Adrenal gland (tissue), 9 donors: ENCODE measurements at regions not wholly inside any gene's neighbourhood (a gene's known extent, or its start where the extent isn't known, plus 50 kb on each side); places are given as distances from the start of the nearest gene placed in this dataset.

Experiments used
- DNase-seq, 7 donors: peaks; one replicate each; pipeline ENCODE4 v3.0.0-alpha.2; 2019 to 2020
- H3K27ac ChIP-seq, 5 donors: fragments of 200-600 bp; sonication (generic) in 4 of 5; 1 replicate in 3 of 5; 2 replicates in 2 of 5; pipeline versions ENCODE4 v1.5.1 to v1.8.0; 2016 to 2020; ENCODE audit warnings: mild to moderate bottlenecking in 1 of 5
- H3K27me3 ChIP-seq: fragments of 200-600 bp; 2 replicates; pipeline ENCODE4 v1.8.0; 2021
- H3K36me3 ChIP-seq, 2 donors: fragments of 200-600 bp; replicated peaks in 1 of 2; 1 replicate in 1 of 2; 2 replicates in 1 of 2; pipeline versions ENCODE4 v1.5.1 to v1.8.0; 2018 to 2022
- H3K4me1 ChIP-seq, 2 donors: fragments of 200-600 bp; replicated peaks in 1 of 2; 1 replicate in 1 of 2; 2 replicates in 1 of 2; pipeline versions ENCODE4 v1.5.1 to v1.8.0; 2018 to 2021
- H3K4me3 ChIP-seq, 4 donors: fragments of 200-600 bp; sonication (generic) in 3 of 4; one replicate each; pipeline ENCODE4 v1.5.1; 2016 to 2018
- H3K9me3 ChIP-seq, 3 donors: fragments of 200-600 bp; sonication (generic) in 1 of 3; replicated peaks in 1 of 3; 1 replicate in 2 of 3; 2 replicates in 1 of 3; pipeline versions ENCODE4 v1.5.1 to v1.8.0; 2016 to 2021
- POLR2A ChIP-seq, 2 donors: fragments of 450-650 bp; IDR thresholded peaks; one replicate each; pipeline ENCODE4 v1.6.1; 2017; ENCODE audit warnings: antibody characterized with exemption in 2 of 2, mild to moderate bottlenecking in 2 of 2, moderate library complexity in 1 of 2
- WGBS, 4 donors: extraction: QIAGEN DNeasy Blood & Tissue Kit in 2 of 4; methylation state at CpG; one replicate each; pipeline versions ENCODE4 v1.1.5 to v1.1.7; 2013 to 2017; 5-methylcytosine and 5-hydroxymethylcytosine counted together
- intact Hi-C, 2 donors: fragments of 100-400 bp; cut with DNase I; formaldehyde crosslinking; loops; one replicate each; pipeline versions ENCODE4 v1.14.1 to v1.15.0; 2022 to 2023
- TF ChIP-seq, protein P1 (sequence below), 6 experiments: fragments of 450-650 bp in 4 of 6; fragments of 200-600 bp in 2 of 6; sonication (generic) in 1 of 6; IDR thresholded peaks; 1 replicate in 5 of 6; 2 replicates in 1 of 6; pipeline versions ENCODE4 v1.5.1 to v1.8.0; 2016 to 2021; ENCODE audit warnings: antibody characterized with exemption in 6 of 6, mild to moderate bottlenecking in 2 of 6, moderate library complexity in 1 of 6
- donor health status: healthy with polysubstance abuse.
- donor health status: Bipolar disorder and iron deficiency.
- donor health status: DM: yes; HTN: yes; CAD: no.
- donor health status: DM: no; HTN: no; CAD: no.
- donor health status: DM: no; HTN: no; CAD: no.

DNA sequence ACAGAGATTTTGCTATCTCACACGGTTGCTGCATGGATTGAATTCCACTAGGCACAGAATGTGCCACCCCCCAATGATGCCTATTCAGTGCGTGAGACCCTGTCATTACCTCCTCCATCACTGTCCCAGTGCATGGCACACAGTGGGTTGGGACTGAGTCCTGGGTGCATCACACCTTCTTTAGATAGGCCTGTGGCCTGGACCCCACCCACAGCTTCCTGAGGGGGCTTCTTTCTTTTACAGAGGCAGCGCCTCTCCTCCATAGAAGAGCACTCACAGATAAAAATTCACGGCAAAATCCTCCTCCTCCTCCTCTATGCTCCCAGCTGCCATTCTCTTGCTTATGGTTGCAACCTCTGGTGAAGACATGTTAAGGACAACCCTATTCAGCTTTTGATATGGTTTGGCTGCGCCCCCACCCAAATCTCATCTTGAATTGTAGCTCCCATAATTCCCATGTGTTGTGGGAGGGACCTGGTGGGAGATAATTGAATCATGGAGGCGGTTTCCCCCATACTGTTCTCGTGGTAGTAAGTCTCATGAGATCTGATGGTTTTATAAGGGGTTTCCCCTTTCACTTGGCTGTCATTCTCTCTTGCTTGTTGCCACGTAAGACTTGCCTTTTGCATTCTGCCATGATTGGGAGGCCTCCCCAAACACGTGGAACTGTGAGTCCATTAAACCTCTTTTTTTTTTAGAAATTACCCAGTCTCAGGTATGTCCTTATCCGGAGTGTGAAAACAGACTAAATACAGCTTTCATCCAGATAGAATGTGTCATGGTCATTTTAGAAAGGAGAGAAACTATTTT, 147.6 kb downstream of the KLF13 start:
- intact Hi-C loops: loop anchor here in 1 of 2 donors (10.0 kb wide), 1 partner anchor 99 kb away; no protein-coding TSS in a partner anchor
- no peaks in the 10 kb centered on the region for H3K9me3 ChIP-seq
- whole genome bisulfite sequencing, 4 donors: 83 to 87% (median 85%) methylated on average over 10 of the region's 10 CpGs
- H3K4me3 ChIP-seq: no peak overlapping the region
- H3K27ac ChIP-seq: no peak overlapping the region
- TF ChIP-seq, protein P1, sequence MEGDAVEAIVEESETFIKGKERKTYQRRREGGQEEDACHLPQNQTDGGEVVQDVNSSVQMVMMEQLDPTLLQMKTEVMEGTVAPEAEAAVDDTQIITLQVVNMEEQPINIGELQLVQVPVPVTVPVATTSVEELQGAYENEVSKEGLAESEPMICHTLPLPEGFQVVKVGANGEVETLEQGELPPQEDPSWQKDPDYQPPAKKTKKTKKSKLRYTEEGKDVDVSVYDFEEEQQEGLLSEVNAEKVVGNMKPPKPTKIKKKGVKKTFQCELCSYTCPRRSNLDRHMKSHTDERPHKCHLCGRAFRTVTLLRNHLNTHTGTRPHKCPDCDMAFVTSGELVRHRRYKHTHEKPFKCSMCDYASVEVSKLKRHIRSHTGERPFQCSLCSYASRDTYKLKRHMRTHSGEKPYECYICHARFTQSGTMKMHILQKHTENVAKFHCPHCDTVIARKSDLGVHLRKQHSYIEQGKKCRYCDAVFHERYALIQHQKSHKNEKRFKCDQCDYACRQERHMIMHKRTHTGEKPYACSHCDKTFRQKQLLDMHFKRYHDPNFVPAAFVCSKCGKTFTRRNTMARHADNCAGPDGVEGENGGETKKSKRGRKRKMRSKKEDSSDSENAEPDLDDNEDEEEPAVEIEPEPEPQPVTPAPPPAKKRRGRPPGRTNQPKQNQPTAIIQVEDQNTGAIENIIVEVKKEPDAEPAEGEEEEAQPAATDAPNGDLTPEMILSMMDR (IDR thresholded peaks at IDR 0.05): no peak
- TF ChIP-seq POLR2A (IDR thresholded peaks at IDR 0.05): no peak
- H3K27me3 ChIP-seq: no peaks in the 10 kb centered on the region
- H3K36me3 ChIP-seq: no peaks in the 10 kb centered on the region
- peak in 1 of 7 donors; percentile 11 for DNase-seq
- no peaks in the 10 kb centered on the region for H3K4me1 ChIP-seq

DNA sequence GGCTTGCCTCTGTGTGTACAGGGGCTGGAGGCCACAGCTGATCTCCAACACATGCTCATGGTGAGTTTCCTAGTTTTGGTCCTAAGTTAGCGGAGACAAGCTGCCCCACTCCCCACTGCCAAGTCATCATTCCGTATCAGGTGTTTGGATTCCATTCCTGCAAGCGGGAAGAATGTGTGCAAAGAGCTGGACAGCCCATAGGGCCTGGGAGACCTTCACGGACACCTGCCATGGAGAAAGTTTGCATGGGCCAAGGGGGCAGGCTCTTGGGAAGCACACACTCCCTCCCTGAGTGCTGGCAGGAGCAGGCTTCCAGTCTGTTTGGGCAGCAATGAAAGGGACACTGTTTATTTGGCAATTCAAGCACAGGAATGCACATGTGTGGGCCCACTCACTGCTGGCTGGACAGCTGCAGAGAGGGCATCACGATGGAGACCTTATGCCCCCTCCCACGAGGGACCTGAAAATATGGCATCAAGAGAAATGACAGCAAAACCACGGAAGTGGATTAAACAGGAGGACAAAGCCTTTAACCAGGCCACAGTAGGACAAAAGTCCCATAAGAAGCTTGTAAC, 149.7 kb downstream of the KLF13 start:
- WGBS, 4 donors: 82 to 95% (median 85%) methylated on average over 5 to 7 of the region's 7 CpGs
- intact Hi-C loops: loop anchor here in 1 of 2 donors (10.0 kb wide), 1 partner anchor 102 kb away; no protein-coding TSS in a partner anchor
- no peaks in the 10 kb centered on the region for H3K9me3 ChIP-seq
- TF ChIP-seq POLR2A (IDR thresholded peaks at IDR 0.05): no peak
- TF ChIP-seq, protein P1 (IDR thresholded peaks at IDR 0.05): no peak
- H3K4me3 ChIP-seq: no peak overlapping the region
- H3K27ac ChIP-seq: no peak overlapping the region
- no peaks in the 10 kb centered on the region for H3K36me3 ChIP-seq
- DNase-seq: peak in 1 of 7 donors; percentile 9
- no peaks in the 10 kb centered on the region for H3K27me3 ChIP-seq
- H3K4me1 ChIP-seq: no peaks in the 10 kb centered on the region

DNA sequence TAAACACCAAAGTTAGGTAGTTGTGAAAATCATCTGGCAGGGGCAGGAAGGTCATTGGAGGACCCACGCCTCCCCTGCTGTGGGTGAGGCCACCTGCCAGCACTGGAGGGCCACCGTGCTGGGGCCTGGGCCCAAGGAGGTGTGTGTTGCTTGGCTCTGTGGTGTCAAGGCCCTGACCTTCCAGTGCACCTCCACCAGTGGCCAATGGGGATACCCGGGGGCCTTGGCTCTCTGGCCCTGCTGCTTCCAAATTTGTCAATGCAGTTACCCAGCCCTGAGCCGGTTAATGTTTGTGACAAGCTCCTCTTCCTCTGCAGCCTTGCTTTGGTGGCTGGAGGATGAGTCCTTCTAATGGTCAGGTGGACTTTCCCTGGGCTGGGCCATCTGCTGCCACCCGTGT, 150.2 kb downstream of the KLF13 start:
- intact Hi-C loops: loop anchor here in 1 of 2 donors (10.0 kb wide), 1 partner anchor 102 kb away; no protein-coding TSS in a partner anchor

DNA sequence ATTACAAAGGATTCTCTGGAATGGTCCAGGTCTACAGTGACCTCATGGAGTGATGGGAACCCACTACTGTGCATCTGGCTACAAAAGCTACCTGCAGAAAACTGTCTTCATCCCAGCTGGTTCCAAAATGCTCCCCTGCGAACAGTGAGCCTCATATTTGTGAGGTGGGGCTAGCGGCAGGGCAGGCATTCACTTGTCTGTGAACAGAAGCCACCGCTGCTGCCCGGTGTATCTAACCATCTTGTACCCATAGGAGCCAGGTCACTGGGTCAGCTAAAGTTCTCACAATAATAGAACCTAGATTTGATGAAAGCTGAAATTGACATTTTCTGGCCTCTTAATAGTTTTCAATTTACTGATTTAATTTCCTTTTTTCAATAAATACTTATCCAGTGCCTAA, 150.7 kb downstream of the KLF13 start:
- Histone ChIP-seq H3K4me3 (no peak overlapping the region), H3K9me3 (no peaks in the 10 kb centered on the region), H3K27ac (no peak overlapping the region), H3K4me1 (no peaks in the 10 kb centered on the region), H3K36me3 (no peaks in the 10 kb centered on the region), H3K27me3 (peaks cover under 1% of the 10 kb centered on the region)
- DNase-seq: peak in 1 of 7 donors; percentile 28
- no peak for TF ChIP-seq POLR2A (IDR thresholded peaks at IDR 0.05)
- TF ChIP-seq, protein P1 (IDR thresholded peaks at IDR 0.05): no peak
- WGBS, 4 donors: 95 to 100% (median 97%) methylated on average over 4 of the region's 4 CpGs
- intact Hi-C loops: loop anchor here in 1 of 2 donors (10.0 kb wide), 1 partner anchor 102 kb away; no protein-coding TSS in a partner anchor

More for the DNA sequence above, 150.2 kb downstream of the KLF13 start:
- TF ChIP-seq, protein P1 (IDR thresholded peaks at IDR 0.05): no peak
- no peak for TF ChIP-seq POLR2A (IDR thresholded peaks at IDR 0.05)
- H3K9me3 ChIP-seq: no peaks in the 10 kb centered on the region
- WGBS, 4 donors: 72 to 83% (median 78%) methylated on average over 2 to 5 of the region's 5 CpGs
- no peaks in the 10 kb centered on the region for H3K27me3 ChIP-seq
- no peak overlapping the region for H3K27ac ChIP-seq
- H3K36me3 ChIP-seq: no peaks in the 10 kb centered on the region
- H3K4me3 ChIP-seq: no peak overlapping the region
- peak in 2 of 7 donors; percentile 5 to 29 for DNase-seq
- H3K4me1 ChIP-seq: no peaks in the 10 kb centered on the region
